ENCODE measurements at regions not wholly inside any gene's neighbourhood (a gene's known extent, or its start where the extent isn't known, plus 50 kb on each side); places are given as distances from the start of the nearest gene placed in this dataset.

- DNase-seq = no peak
Measured at GRCh38 chr2:12828980-12829379, 112.2 kb downstream of the TRIB2 start.

DNA sequence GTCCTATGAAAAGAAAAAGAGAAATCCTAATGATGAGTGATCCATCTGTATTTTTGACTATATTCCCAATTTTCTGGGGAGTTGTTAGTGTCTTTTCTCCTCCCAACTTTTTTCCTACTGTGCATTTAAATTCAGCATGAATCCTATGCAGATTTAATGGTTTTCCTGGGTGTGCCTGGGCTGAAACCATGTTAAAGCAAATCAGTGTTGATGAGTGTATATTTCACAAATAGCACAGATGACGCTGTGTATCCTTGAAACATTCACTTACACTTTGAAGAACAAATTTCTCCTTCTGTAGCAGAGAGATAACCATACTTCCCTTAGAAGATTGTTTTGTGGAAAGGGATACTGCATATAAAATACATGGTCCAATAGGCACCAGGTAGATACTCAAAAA lies 114.3 kb downstream of the TRIB2 start:
- DNase-seq = no peak

- DNase-seq = no peak
Measured at GRCh38 chr2:12834239-12834638, 117.5 kb downstream of the TRIB2 start.

DNA sequence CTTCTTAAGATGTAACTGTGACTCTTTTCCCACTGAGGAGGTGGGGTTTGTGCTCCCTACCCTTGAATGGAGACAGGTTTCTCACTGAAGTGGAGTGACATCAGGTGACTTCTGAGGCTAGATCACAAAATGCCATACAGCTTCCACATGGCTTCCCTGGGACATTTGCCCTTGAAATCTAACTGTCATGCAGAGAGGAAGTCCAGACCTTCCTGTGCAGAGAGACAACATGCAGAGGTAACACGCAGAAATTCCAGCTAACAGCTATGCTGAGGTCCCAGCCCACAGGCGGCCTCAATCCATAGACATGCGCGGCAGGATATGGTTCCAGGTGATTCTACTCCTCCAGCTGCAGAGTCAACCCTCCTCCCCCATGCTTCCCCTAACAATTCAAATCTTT lies 119.0 kb downstream of the TRIB2 start:
- DNase-seq = no peak

- no peak for DNase-seq
Measured at GRCh38 chr2:12839339-12839738, 122.6 kb downstream of the TRIB2 start.

DNA sequence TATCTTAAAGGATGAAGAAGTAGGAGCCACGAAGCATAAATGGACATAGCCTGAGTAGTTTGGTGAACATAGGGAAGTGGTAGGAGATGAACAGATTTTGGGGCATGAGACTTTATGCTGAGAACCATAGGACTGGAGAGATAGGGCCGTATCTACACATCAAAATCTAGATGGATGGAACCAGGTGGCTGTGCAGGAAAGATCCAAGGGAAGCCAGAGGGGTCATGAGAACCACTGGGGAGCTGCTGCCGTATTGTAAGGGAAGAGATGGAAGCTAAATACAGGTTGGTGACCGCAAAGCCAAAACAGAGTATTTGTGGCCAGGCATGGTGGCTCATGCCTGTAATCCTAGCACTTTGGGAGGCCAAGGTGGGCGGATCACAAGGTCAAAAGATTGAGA lies 124.3 kb downstream of the TRIB2 start:
- no peak for DNase-seq

GRCh38 chr2:12842917-12843316 lies 126.2 kb downstream of the TRIB2 start:
- no peak for DNase-seq

DNA sequence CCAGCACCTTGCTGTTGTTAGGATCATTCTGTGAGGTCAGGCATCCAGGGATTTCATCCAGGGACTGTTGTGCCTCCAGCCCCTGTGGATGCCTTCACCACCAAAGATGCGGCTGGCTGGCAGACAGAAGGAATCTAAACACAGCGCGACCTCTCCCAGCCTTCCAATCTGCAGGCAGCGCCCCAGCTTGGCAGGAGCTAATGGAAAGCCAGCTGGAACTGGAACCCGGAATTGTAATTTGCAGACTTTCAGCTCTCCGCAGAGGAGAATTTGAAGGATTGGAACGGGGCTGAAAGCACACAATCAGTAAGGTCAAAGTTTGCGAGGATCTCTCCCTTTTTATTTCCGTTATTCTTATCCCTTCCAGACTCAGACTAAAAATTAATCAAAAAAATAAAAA lies 127.8 kb downstream of the TRIB2 start:
- DNase-seq = no peak

- no peak for DNase-seq
Measured at GRCh38 chr2:12847694-12848575, 131.2 kb downstream of the TRIB2 start.

DNA sequence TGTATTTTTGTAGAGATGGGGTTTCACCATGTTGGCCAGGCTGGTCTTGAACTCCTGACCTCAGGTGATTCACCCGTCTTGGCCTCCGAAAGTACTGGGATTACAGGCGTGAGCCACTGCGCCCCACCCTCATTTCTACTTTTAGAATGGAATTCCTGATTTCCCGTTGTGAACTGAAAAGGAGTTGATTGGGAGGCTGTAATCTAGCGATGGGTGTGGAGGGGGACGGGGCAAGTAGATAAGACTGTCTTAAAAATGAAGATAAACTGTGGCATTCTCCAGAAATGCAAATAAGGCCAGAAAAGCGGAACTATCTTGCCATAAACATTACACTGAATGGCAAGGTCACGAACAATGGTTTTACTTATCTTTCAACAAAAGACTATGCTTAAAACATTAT lies 135.4 kb downstream of the TRIB2 start:
- no peak for DNase-seq

GRCh38 chr2:12854001-12854530 lies 137.3 kb downstream of the TRIB2 start:
- no peak for DNase-seq

- DNase-seq = no peak
Measured at GRCh38 chr2:12855508-12855907, 138.8 kb downstream of the TRIB2 start.

DNA sequence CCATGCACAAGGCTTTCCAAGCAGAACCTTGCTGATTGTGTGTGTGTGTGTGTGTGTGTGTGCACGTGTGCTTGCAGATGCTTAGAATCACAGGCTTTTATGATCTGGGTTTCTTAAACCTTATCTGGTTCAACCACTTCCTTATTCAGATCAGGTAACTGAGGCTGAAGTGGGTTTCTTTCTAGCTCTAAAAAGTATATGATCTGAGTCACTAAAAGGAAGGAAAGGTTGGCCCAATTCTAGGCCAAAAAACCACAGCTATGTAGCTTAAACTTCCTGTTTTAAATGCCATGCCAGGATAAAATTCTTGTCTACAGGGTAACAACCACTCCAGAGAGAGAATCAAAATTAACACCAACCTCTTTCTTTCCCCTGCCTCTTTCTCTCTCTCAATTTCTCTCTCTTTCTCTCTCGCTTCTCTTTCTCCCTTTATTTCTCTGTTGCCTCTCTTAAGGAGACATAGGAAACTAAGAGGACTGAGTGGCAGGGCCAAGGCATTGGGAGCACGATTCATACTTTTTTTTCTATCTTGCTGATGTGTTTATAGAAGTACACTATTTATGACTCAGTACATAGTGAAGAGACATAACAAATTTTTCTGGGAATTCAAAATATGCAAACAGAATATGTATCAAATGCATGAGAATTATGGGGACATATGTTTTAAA lies 140.3 kb downstream of the TRIB2 start:
- no peak for DNase-seq

DNA sequence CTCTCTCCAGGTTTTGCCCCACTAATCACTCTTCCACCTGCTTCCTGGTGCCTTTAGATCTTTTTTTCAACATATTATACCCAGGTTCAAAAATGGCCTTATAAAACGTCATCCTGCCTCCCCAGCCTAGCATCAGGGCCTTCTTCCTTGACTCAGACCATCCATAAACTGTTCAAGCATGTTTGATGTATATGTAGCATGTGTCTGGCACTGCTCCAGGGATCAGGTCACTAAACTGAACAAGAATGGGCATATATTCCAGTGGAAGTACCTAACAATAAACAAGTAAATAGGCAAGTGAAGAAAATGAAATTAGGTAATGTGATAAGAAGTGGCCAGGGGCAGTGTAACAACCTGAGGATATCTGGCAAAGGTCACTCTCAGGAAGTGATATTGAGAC lies 141.2 kb downstream of the TRIB2 start:
- DNase-seq = no peak

GRCh38 chr2:12858786-12859185 lies 142.1 kb downstream of the TRIB2 start:
- no peak for DNase-seq

- DNase-seq = no peak
Measured at GRCh38 chr2:12861344-12861930, 144.7 kb downstream of the TRIB2 start.

DNA sequence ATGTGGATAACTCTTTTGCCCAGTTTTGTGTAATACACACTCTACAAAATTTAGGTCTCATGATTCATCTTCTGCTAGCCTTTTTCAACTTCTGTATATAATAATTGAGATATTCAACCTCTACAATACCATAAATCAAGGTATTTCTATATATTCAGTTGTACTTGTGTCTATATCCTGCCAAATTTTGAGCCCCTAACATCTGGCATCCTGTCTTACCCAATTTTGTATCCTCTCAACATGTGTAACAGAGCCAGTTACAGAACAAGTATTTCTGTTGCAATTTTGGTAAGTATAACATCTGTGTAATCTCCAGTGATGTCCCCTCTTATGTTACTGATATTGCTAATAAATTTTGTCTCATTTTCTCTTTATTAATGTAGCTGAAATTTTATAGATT lies 145.8 kb downstream of the TRIB2 start:
- DNase-seq = no peak

DNA sequence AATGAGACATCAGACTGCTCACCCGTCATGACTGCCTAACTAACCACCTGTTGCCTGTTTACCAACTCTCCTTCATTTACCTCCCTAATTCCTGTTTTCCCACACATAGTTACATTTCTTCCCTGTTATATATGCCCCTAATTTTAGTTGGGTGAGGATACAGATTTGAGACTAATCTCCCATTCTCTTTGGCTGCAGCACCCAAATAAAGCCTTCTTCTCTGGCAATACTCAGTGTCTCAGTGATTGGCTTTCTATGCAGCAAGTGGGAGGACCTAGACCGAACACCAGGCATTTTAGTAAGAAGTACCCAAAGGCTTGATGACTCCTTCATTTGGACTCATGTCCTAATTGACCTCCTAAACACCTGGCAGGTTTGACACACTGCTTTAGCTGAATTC lies 147.2 kb downstream of the TRIB2 start:
- no peak for DNase-seq

- DNase-seq = no peak
Measured at GRCh38 chr2:12867631-12868287, 151.0 kb downstream of the TRIB2 start.

DNA sequence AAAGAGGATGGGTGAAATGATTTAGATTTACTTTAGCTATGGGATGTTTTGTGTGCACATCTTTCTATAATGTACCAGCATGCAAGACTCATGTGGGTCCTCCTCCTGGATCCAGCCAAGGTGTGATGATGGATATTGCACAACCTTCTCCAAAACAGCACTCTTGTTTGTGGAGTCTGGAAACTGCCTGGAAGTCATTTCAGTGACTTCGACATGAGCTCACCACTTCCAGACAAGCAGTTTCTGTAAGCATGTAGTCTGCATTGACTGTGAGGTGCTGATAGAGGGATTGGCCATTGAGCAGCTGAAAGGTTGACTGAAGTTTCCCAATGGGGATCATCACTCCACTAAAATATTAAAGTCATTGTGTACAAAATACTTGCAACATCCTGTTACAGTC lies 154.0 kb downstream of the TRIB2 start:
- DNase-seq = no peak

DNA sequence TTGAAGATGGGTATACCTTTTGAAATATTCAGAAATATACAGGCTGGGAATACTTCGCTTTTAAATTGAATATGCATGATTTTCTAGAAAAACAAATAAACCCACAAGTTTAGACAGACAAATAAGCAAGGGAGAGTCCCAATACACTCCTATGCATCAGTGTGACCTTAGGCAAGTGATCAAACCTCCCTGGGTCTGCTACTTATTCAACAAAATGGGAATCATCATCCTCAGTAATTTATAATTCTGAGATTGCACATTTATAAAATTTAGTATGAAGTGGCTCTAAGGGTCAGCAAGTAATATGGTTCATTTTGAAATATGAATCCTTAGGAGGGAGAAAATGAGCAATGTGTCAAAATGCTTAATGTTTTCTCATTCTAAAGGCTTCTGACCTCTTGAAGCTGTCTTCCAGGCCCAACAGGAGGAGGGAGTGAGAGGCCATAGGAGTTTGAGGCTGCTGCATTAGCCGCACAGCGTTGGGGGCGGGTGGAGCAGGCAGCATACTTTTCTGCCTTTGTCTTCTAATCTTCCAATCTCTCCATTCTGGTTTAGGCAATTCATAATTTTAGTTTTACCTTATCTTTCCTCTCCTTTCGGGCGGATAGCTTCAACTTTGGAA lies 155.1 kb downstream of the TRIB2 start:
- DNase-seq = no peak

- DNase-seq = no peak
Measured at GRCh38 chr2:12877761-12878160, 161.0 kb downstream of the TRIB2 start.

- no peak for DNase-seq
Measured at GRCh38 chr2:12879649-12880048, 162.9 kb downstream of the TRIB2 start.

Measured in effector CD8-positive, alpha-beta T cell (primary cell).